AG04449 (cell line): ENCODE measurements at regions not wholly inside any gene's neighbourhood (a gene's known extent, or its start where the extent isn't known, plus 50 kb on each side); places are given as distances from the start of the nearest gene placed in this dataset.

Experiments used
- CTCF ChIA-PET: fragments of 350-600 bp; formaldehyde crosslinking; extraction: SDS; loops from one replicate; lab custom pipeline; 2021; ENCODE audit warnings: antibody characterized with exemption; lab: Yijun Ruan, JAX
- POLR2A ChIA-PET: fragments of 400-600, 350-600 bp; formaldehyde crosslinking; extraction: SDS; loops from one replicate; lab custom pipeline; 2020; ENCODE audit warnings: antibody characterized with exemption, inconsistent platforms; lab: Yijun Ruan, JAX
- DNase-seq: peaks from one replicate; pipeline ENCODE4 v3.0.0-alpha.2; 2010; ENCODE audit warnings: low read depth, low spot score
- H3K4me3 ChIP-seq: 2 replicates; pipeline ENCODE4 v1.5.1; 2011; ENCODE audit warnings: low read depth, mild to moderate bottlenecking, control low read depth, low read length
- CTCF ChIP-seq: IDR thresholded peaks from one replicate; pipeline ENCODE4 v1.5.1; 2011; ENCODE audit warnings: mild to moderate bottlenecking, moderate library complexity, low read length, control low read depth, inconsistent platforms; ENCODE audit not compliant: insufficient read depth; ENCODE audit errors: missing control alignments

- H3K4me3 ChIP-seq: no peak overlapping the region
- ChIA-PET POLR2A (no interaction called here), CTCF (no interaction called here)
- no peak for TF ChIP-seq CTCF
- no peak for DNase-seq
Measured at GRCh38 chr13:99884913-99885312, 86.7 kb downstream of the ZIC5 start.

GRCh38 chr13:99883805-99884204 is 87.8 kb downstream of the ZIC5 start:
- DNase-seq: no peak
- ChIA-PET CTCF (interaction anchor here (0.7 kb wide), 1 partner anchor 52 kb away, joined by 3 read pairs; no protein-coding TSS in a partner anchor), POLR2A (no interaction called here)
- no peak for TF ChIP-seq CTCF
- H3K4me3 ChIP-seq: no peak overlapping the region

- no peak overlapping the region for H3K4me3 ChIP-seq
- ChIA-PET POLR2A (no interaction called here), CTCF (interaction anchor here (1.0 kb wide), 1 partner anchor 694 kb away, joined by 3 read pairs; no protein-coding TSS in a partner anchor)
- no peak for TF ChIP-seq CTCF
- no peak for DNase-seq
Measured at GRCh38 chr13:99878921-99879610, 92.5 kb downstream of the ZIC5 start.

GRCh38 chr13:99876651-99877050 is 94.9 kb downstream of the ZIC5 start:
- CTCF ChIA-PET: interaction anchor here (0.6 kb wide), 1 partner anchor 1758 kb away, joined by 3 read pairs; no protein-coding TSS in a partner anchor
- H3K4me3 ChIP-seq: no peak overlapping the region

GRCh38 chr13:99875391-99875790 is 96.2 kb downstream of the ZIC5 start:
- no peak overlapping the region for H3K4me3 ChIP-seq
- CTCF ChIA-PET: no interaction called here

More at GRCh38 chr13:99876651-99877050, 94.9 kb downstream of the ZIC5 start:
- TF ChIP-seq CTCF: no peak
- no peak for DNase-seq
- POLR2A ChIA-PET: no interaction called here

More at GRCh38 chr13:99875391-99875790, 96.2 kb downstream of the ZIC5 start:
- TF ChIP-seq CTCF: no peak
- no peak for DNase-seq
- POLR2A ChIA-PET: no interaction called here
